Right lobe of liver (tissue), 6 donors: ENCODE measurements at regions not wholly inside any gene's neighbourhood (a gene's known extent, or its start where the extent isn't known, plus 50 kb on each side); places are given as distances from the start of the nearest gene placed in this dataset.

Source experiments
- ATAC-seq, 4 donors: fragments of 200-7000 bp; cut with Tn5 transposase; one replicate each; pipeline ENCODE4 v1.9.1; 2020; ENCODE audit warnings: mild to moderate bottlenecking in 4 of 4, moderate library complexity in 4 of 4
- DNase-seq, 3 donors: peaks; one replicate each; pipeline ENCODE4 v3.0.0-alpha.2; 2020
- H3K27ac ChIP-seq, 3 donors: fragments of 200-600 bp; one replicate each; pipeline ENCODE4 v1.8.0; 2022
- H3K27me3 ChIP-seq, 2 donors: fragments of 200-600 bp; one replicate each; pipeline ENCODE4 v1.8.0; 2022
- H3K36me3 ChIP-seq, 4 donors: fragments of 200-600 bp; sonication (generic) in 1 of 4; one replicate each; pipeline versions ENCODE4 v1.5.1 to v1.8.0; 2017 to 2022; ENCODE audit warnings: control low read depth in 1 of 4
- H3K4me1 ChIP-seq, 4 donors: fragments of 200-600 bp; sonication (generic) in 1 of 4; one replicate each; pipeline versions ENCODE4 v1.5.1 to v1.8.0; 2017 to 2022; ENCODE audit warnings: control low read depth in 1 of 4
- H3K4me3 ChIP-seq, 3 donors: fragments of 200-600 bp; one replicate each; pipeline ENCODE4 v1.8.0; 2022
- H3K9me3 ChIP-seq, 4 donors: fragments of 200-600 bp; sonication (generic) in 1 of 4; one replicate each; pipeline versions ENCODE4 v1.5.1 to v1.8.0; 2017 to 2022; ENCODE audit warnings: control low read depth in 1 of 4
- CTCF ChIP-seq, 4 donors: fragments of 200-600 bp in 3 of 4; fragments of 450-650 bp in 1 of 4; IDR thresholded peaks; one replicate each; pipeline versions ENCODE4 v1.5.1 to v1.8.0; 2016 to 2022; ENCODE audit warnings: antibody characterized with exemption in 4 of 4, mild to moderate bottlenecking in 2 of 4
- POLR2A ChIP-seq: fragments of 450-650 bp; IDR thresholded peaks from one replicate; pipeline ENCODE4 v1.6.1; 2017; ENCODE audit warnings: antibody characterized with exemption, mild to moderate bottlenecking
- WGBS: methylation state at CpG from one replicate; pipeline ENCODE4 v1.1.6; 2018; ENCODE audit warnings: low coverage, low lambda C conversion rate; ENCODE audit not compliant: insufficient coverage; ENCODE audit errors: missing lambda C conversion rate; 5-methylcytosine and 5-hydroxymethylcytosine counted together
- intact Hi-C, 2 donors: fragments of 100-400 bp; cut with DNase I; formaldehyde crosslinking; loops; one replicate each; pipeline versions ENCODE4 v1.11.2 to v1.14.1; 2022
- donor health status: DM: no; HTN: yes; CAD: no.
- donor health status: DM: no; HTN: no; CAD: no.
- donor health status: DM: no; HTN: no; CAD: no.
- donor health status: DM: no; HTN: yes; CAD: no.
- donor health status: DM: no; HTN: yes; CAD: no.

- TF ChIP-seq POLR2A (no peak), CTCF (IDR thresholded peaks at IDR 0.05) (no peak)
- no peaks in the 10 kb centered on the region for H3K9me3 ChIP-seq
- no peak overlapping the region for H3K4me3 ChIP-seq
- DNase-seq = no peak
- ATAC-seq = no peak
- intact Hi-C loops = loop anchor here in 1 of 2 donors (10.0 kb wide), 1 partner anchor 238 kb away; no protein-coding TSS in a partner anchor
- no peaks in the 10 kb centered on the region for H3K36me3 ChIP-seq
- no peaks in the 10 kb centered on the region for H3K27me3 ChIP-seq
- H3K4me1 ChIP-seq = no peaks in the 10 kb centered on the region
- no peak overlapping the region for H3K27ac ChIP-seq
Observed at GRCh38 chr1:240693036-240693435, 81.1 kb upstream of the GREM2 start.

- Histone ChIP-seq H3K9me3 (no peaks in the 10 kb centered on the region), H3K27ac (peak overlapping the region in 1 of 3 donors; percentile 6), H3K4me1 (no peaks in the 10 kb centered on the region), H3K4me3 (peak overlapping the region in 2 of 3 donors; percentile 4 to 18), H3K27me3 (no peaks in the 10 kb centered on the region), H3K36me3 (no peaks in the 10 kb centered on the region)
- 21% methylated on average over 11 of the region's 12 CpGs for WGBS
- DNase-seq = peak; percentile 33 to 59 (median 58)
- TF ChIP-seq CTCF (IDR thresholded peaks at IDR 0.05) (peak; percentile 58 to 84 (median 76)), POLR2A (no peak)
- intact Hi-C loops = loop anchor here in 1 of 2 donors (10.0 kb wide), 1 partner anchor 237 kb away; no protein-coding TSS in a partner anchor
- peak; percentile 94 to 97 (median 96) for ATAC-seq
Observed at GRCh38 chr1:240691909-240692705, 80.2 kb upstream of the GREM2 start.

GRCh38 chr1:240691501-240691900 is 79.5 kb upstream of the GREM2 start:
- Histone ChIP-seq H3K4me1 (no peaks in the 10 kb centered on the region), H3K4me3 (peak overlapping the region in 2 of 3 donors; percentile 4 to 18), H3K9me3 (no peaks in the 10 kb centered on the region), H3K27ac (peak overlapping the region in 1 of 3 donors; percentile 6), H3K27me3 (no peaks in the 10 kb centered on the region), H3K36me3 (no peaks in the 10 kb centered on the region)
- ATAC-seq = peak; percentile 38 to 70 (median 60)
- 37% methylated on average over 5 of the region's 5 CpGs for WGBS
- intact Hi-C loops = loop anchor here in 1 of 2 donors (10.0 kb wide), 1 partner anchor 237 kb away; no protein-coding TSS in a partner anchor
- no peak for DNase-seq
- TF ChIP-seq CTCF (IDR thresholded peaks at IDR 0.05) (no peak), POLR2A (no peak)

GRCh38 chr1:240687820-240688219 is 75.9 kb upstream of the GREM2 start:
- no peak overlapping the region for H3K4me3 ChIP-seq
- H3K36me3 ChIP-seq = no peaks in the 10 kb centered on the region
- H3K27me3 ChIP-seq = no peaks in the 10 kb centered on the region
- H3K4me1 ChIP-seq = no peaks in the 10 kb centered on the region
- no peak overlapping the region for H3K27ac ChIP-seq
- intact Hi-C loops = no loop called here
- peak in 1 of 4 donors; percentile 45 for ATAC-seq
- 14% methylated on average over 4 of the region's 4 CpGs for WGBS
- DNase-seq = no peak
- no peak for TF ChIP-seq POLR2A
- TF ChIP-seq CTCF (IDR thresholded peaks at IDR 0.05) = no peak
- no peaks in the 10 kb centered on the region for H3K9me3 ChIP-seq
